Loucy (cell line): ENCODE measurements at regions not wholly inside any gene's neighbourhood (a gene's known extent, or its start where the extent isn't known, plus 50 kb on each side); places are given as distances from the start of the nearest gene placed in this dataset.

Experiments
- H2AFZ ChIP-seq: fragments of 200-600 bp; sonication (generic); 2 replicates; pipeline ENCODE4 v1.6.0; 2016; ENCODE audit warnings: antibody characterized with exemption, mild to moderate bottlenecking, low read length, moderate library complexity
- H3F3A ChIP-seq: fragments of 200-600 bp; 2 replicates; pipeline ENCODE4 v1.6.0; 2016; ENCODE audit warnings: antibody characterized with exemption, low read depth, mild to moderate bottlenecking
- H3K27me3 ChIP-seq: fragments of 200-600 bp; sonication (generic); 2 replicates; pipeline ENCODE4 v1.6.1; 2014; ENCODE audit warnings: low read length, mild to moderate bottlenecking; ENCODE audit not compliant: insufficient read depth, poor library complexity, severe bottlenecking
- H3K36me3 ChIP-seq: fragments of 200-600 bp; sonication (generic); 2 replicates; pipeline ENCODE4 v1.6.1; 2016; ENCODE audit warnings: low read length; ENCODE audit not compliant: insufficient read depth
- H3K4me1 ChIP-seq: fragments of 200-600 bp; sonication (generic); 2 replicates; pipeline ENCODE4 v1.5.1; 2014; ENCODE audit warnings: low read length, mild to moderate bottlenecking; ENCODE audit not compliant: insufficient read depth, poor library complexity, severe bottlenecking
- H3K4me2 ChIP-seq: fragments of 200-600 bp; sonication (generic); 2 replicates; pipeline ENCODE4 v1.6.0; 2014; ENCODE audit warnings: antibody characterized with exemption, low read length, low read depth, mild to moderate bottlenecking; ENCODE audit not compliant: poor library complexity, severe bottlenecking
- H3K4me3 ChIP-seq: fragments of 200-600 bp; sonication (generic); 2 replicates; pipeline ENCODE4 v1.5.1; 2014; ENCODE audit warnings: low read length, mild to moderate bottlenecking, mixed read lengths; ENCODE audit not compliant: poor library complexity, severe bottlenecking
- H3K79me2 ChIP-seq: fragments of 200-600 bp; sonication (generic); 2 replicates; pipeline ENCODE4 v1.6.1; 2014; ENCODE audit warnings: low read length; ENCODE audit not compliant: insufficient read depth
- H3K9ac ChIP-seq: fragments of 200-600 bp; sonication (generic); 2 replicates; pipeline ENCODE4 v1.6.0; 2014; ENCODE audit warnings: mild to moderate bottlenecking, low read depth, low read length, moderate library complexity; ENCODE audit not compliant: poor library complexity, severe bottlenecking
- H3K9me2 ChIP-seq: fragments of 200-600 bp; sonication (generic); replicated peaks from 2 replicates; pipeline ENCODE4 v1.6.1; 2016; ENCODE audit warnings: low read depth, low read length, mixed read lengths
- H3K9me3 ChIP-seq: fragments of 200-600 bp; sonication (generic); 2 replicates; pipeline ENCODE4 v1.6.1; 2014; ENCODE audit warnings: mild to moderate bottlenecking, antibody characterized with exemption, low read length, low read depth; ENCODE audit not compliant: insufficient read depth
- H4K20me1 ChIP-seq: fragments of 200-600 bp; sonication (generic); 2 replicates; pipeline ENCODE4 v1.6.0; 2014; ENCODE audit warnings: antibody characterized with exemption, low read length, mild to moderate bottlenecking; ENCODE audit not compliant: insufficient read depth, poor library complexity, severe bottlenecking
- CTCF ChIP-seq: fragments of 200-600 bp; sonication (generic); conservative IDR thresholded peaks from 2 replicates; pipeline ENCODE4 v1.5.1; 2014; ENCODE audit warnings: mild to moderate bottlenecking, antibody characterized with exemption, low read length
- EZH2phosphoT487 ChIP-seq: fragments of 200-600 bp; IDR thresholded peaks from 2 replicates; pipeline ENCODE4 v1.6.1; 2018; ENCODE audit warnings: antibody characterized with exemption, mild to moderate bottlenecking, moderate library complexity, borderline replicate concordance

- Histone ChIP-seq H3K9ac (no peak overlapping the region), H3K9me3 (no peaks in the 10 kb centered on the region), H3K36me3 (no peaks in the 10 kb centered on the region), H3K27me3 (no peaks in the 10 kb centered on the region), H4K20me1 (no peaks in the 10 kb centered on the region), H3K4me1 (no peaks in the 10 kb centered on the region), H3F3A (no peaks in the 10 kb centered on the region), H3K9me2 (no peaks in the 10 kb centered on the region), H3K4me2 (no peak overlapping the region), H3K4me3 (no peak overlapping the region), H3K79me2 (no peaks in the 10 kb centered on the region), H2AFZ (no peak overlapping the region)
- TF ChIP-seq CTCF (no peak), EZH2phosphoT487 (no peak)
These were observed 259.3 kb upstream of the IGFBP7 start for GRCh38 chr4:57369446-57369845.

GRCh38 chr4:57364255-57364654 is 254.1 kb upstream of the IGFBP7 start:
- Histone ChIP-seq H3K9me3 (no peaks in the 10 kb centered on the region), H2AFZ (no peak overlapping the region)

GRCh38 chr4:57363346-57363745 is 253.2 kb upstream of the IGFBP7 start:
- no peaks in the 10 kb centered on the region for H3F3A ChIP-seq
- H3K9me2 ChIP-seq, result no peaks in the 10 kb centered on the region
- no peak overlapping the region for H3K4me3 ChIP-seq
- H3K9me3 ChIP-seq, result no peaks in the 10 kb centered on the region
- H3K27me3 ChIP-seq, result no peaks in the 10 kb centered on the region
- no peak overlapping the region for H2AFZ ChIP-seq
- no peaks in the 10 kb centered on the region for H3K4me1 ChIP-seq
- H3K36me3 ChIP-seq, result no peaks in the 10 kb centered on the region
- H3K9ac ChIP-seq, result no peak overlapping the region
- TF ChIP-seq CTCF (no peak), EZH2phosphoT487 (no peak)
- no peaks in the 10 kb centered on the region for H4K20me1 ChIP-seq
- no peak overlapping the region for H3K4me2 ChIP-seq
- H3K79me2 ChIP-seq, result no peaks in the 10 kb centered on the region

More at GRCh38 chr4:57364255-57364654, 254.1 kb upstream of the IGFBP7 start:
- no peak for TF ChIP-seq CTCF
- TF ChIP-seq EZH2phosphoT487, result no peak
- Histone ChIP-seq H3K36me3 (no peaks in the 10 kb centered on the region), H3K9me2 (no peaks in the 10 kb centered on the region), H3K79me2 (no peaks in the 10 kb centered on the region), H3K27me3 (no peaks in the 10 kb centered on the region), H3K4me2 (no peak overlapping the region), H3K4me3 (no peak overlapping the region), H3F3A (no peaks in the 10 kb centered on the region), H4K20me1 (no peaks in the 10 kb centered on the region), H3K4me1 (no peaks in the 10 kb centered on the region), H3K9ac (no peak overlapping the region)
